22Rv1 (cell line): ENCODE measurements at regions not wholly inside any gene's neighbourhood (a gene's known extent, or its start where the extent isn't known, plus 50 kb on each side); places are given as distances from the start of the nearest gene placed in this dataset.
"Not testable (repeated sequence)": the region's sequence is repeated elsewhere in the genome, so short reads cannot be mapped to it uniquely, and the experiment has no call there.

Experiments
- H3K27ac ChIP-seq: fragments of 450-650 bp; 2 replicates; pipeline ENCODE4 v1.5.1; 2017
- CTCF ChIP-seq: fragments of 450-650 bp; IDR thresholded peaks from 2 replicates; pipeline ENCODE4 v1.5.1; 2017; ENCODE audit warnings: mild to moderate bottlenecking
- ZFX ChIP-seq: fragments of 450-650 bp; IDR thresholded peaks from 2 replicates; pipeline ENCODE4 v1.6.1; 2017; ENCODE audit warnings: antibody characterized with exemption, borderline replicate concordance

DNA sequence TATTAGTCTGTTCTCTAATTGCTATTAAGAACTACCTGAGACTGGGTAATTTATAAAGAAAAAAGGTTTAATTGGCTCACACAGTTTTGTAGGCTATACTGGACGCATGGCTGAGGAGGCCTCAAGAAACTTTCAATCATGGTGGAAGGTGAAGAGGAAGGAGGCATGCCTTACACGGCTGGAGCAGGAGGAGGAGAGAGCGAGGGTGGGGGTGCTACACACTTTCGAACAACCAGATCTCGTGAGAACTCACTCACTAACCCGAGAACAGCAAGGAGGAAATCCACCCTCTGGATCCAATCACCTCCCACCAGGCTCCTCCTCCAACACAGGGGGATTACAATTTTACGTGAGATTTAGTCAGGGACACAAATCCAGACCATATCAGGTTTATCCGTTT, 90.0 kb downstream of the RMI1 start:
- TF ChIP-seq CTCF (no peak), ZFX (no peak)
- H3K27ac ChIP-seq = no peak overlapping the region

DNA sequence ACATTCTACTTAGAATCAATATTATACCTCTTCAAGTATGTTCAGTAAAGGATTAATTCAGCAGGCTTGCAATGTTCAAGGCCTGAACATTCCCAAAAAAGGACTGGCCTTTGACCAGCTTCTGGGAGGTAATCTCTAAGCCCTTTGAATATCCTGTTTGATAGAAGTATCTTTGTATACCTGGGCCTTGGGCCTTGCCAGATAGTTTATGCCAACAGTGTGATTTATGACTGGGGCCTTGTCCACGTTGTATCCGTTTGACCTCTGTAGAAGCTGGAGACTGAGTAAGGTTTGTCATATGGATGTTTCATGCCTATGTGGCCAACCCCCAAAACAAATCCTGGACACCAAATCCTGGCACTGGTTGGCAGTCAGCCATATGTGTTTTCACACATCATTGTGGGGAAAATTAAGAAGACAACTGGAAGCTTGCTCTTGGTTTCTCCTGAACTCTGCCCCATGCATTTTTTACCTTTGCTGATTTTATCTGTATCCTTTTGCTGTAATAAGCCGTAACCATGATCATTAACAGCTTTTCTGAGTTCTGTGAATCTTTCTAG, 92.1 kb downstream of the RMI1 start:
- no peak overlapping the region for H3K27ac ChIP-seq
- TF ChIP-seq CTCF (no peak), ZFX (no peak)

- no peak overlapping the region for H3K27ac ChIP-seq
- no peak for TF ChIP-seq CTCF
- no peak for TF ChIP-seq ZFX
These were observed 94.4 kb downstream of the RMI1 start for GRCh38 chr9:84075004-84075403.

GRCh38 chr9:84076384-84076783, 95.8 kb downstream of the RMI1 start:
- no peak for TF ChIP-seq CTCF
- TF ChIP-seq ZFX = no peak

DNA sequence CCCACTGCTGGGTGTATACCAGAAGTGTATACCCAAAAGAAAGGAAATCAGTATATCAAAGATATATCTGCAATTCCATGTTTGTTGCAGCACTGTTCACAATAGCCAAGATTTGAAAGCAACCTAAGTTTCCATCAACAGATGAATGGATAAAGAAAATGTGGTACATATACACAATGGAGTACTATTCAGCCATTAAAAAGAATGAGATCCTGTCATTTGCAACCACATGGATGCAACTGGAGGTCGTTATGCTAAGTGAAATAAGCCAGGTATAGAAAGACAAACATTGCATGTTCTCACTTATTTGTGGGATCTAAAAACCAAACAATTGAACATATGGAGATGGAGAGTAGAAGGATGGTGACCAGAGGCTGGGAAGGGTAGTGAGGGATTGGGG, 97.2 kb downstream of the RMI1 start:
- not testable (repeated sequence) for H3K27ac ChIP-seq

More at GRCh38 chr9:84076384-84076783, 95.8 kb downstream of the RMI1 start:
- H3K27ac ChIP-seq = no peak overlapping the region

DNA sequence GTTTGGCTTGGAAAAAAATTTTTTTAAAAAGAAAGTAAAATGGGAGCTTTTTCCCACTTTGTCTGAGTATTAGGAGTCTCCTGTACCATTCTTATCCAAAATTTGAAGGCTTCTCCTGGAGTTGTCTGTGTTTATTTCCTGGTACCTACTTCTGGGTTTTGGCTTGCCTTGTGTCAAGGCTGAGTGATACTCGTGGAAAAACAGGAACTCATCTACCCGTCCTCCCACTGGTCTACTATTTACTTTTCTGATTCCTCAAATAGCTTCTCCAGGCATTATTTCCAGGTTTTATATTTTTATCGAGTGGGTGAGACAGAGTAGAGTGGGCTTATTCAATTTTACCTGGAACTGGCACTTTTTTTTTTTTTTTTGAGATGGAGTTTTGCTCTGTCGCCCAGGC, 99.4 kb downstream of the RMI1 start:
- TF ChIP-seq CTCF (no peak), ZFX (no peak)
- no peak overlapping the region for H3K27ac ChIP-seq

DNA sequence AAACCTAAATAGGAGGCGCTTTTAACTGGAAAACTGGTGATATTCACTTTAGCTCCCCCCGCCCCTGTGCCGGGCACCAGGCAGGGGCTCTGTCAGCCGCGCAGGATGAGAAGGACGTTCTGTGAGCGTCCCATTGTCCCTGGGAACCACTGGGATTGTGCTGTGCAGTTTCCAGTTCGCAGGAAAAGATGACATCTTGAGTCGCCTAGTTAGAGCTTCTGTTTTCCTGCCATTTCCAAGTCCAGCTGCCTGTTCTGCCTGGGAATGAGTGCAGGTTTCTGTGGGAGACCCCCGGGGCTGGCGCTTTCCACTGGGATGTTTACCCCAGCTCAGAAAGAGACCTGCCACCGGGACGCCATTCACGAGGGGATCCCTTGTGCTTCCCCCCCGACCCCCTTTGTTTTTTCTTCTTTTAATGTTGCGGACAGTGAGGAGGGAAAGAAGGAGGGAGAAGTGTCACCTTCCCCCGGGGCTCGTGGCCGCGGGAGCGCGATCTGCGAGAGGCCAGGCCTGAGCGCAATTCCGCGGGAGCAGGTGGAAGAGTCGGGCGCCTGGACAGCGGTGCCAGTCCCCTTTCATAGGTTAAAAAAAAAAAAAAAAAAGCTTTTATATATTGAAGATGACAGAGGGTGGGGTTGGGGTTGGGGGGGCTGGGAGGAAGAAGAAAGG, 121.5 kb downstream of the RMI1 start:
- TF ChIP-seq ZFX (no peak), CTCF (no peak)
- H3K27ac ChIP-seq = no peak overlapping the region
